ENCODE measurements at regions not wholly inside any gene's neighbourhood (a gene's known extent, or its start where the extent isn't known, plus 50 kb on each side); places are given as distances from the start of the nearest gene placed in this dataset.
A peak's percentile ranks its signal among the peaks of the same experiment; 100 is the strongest.

DNA sequence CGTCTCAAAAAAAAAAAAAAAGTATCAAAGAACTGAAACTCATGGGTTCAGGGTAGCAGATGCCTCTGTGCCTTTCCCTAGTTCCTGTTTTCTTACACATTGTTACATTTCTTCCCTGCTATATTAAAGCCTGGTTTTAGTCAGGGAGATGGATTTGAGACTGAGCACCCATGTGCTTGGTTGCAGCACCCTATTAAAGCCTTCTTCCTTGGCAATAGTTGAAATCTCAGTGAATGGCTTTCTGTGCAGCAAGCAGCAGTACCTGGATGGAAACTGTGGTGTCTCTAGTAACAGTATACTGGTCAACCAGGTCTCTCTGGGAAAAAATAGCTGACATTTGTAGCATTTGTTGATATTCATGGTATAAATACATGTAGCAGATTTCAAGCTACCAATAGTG is 331.1 kb downstream of the ANKRD30A start:
- H3K4me1 ChIP-seq (ENCODE audit: insufficient read depth, low read length), result no peaks in the 10 kb centered on the region
- peaks cover 14% of the 10 kb centered on the region for H3K9me3 ChIP-seq (ENCODE audit: low read length)
- ChIA-PET CTCF (ENCODE audit: low intra/inter-chr PET ratio, low total read pairs) (no interaction called here), POLR2A (no interaction called here)
- H3K9ac ChIP-seq (ENCODE audit: insufficient read depth, low read depth, low read length), result no peak overlapping the region
- no peak for DNase-seq (ENCODE audit: low spot score)
- no peak overlapping the region for H3K4me3 ChIP-seq (replicated peaks in 1 of 3; ENCODE audit: insufficient read depth in 1 of 3, low read depth in 2 of 3, low read length in 3 of 3)
- no peaks in the 10 kb centered on the region; a peak in 1 of 5 replicates for H3K27me3 ChIP-seq (ENCODE audit: control insufficient read depth in 1 of 2, insufficient read depth in 2 of 2, low read length in 2 of 2)
- no peaks in the 10 kb centered on the region for H3K79me2 ChIP-seq (ENCODE audit: insufficient read depth, low read length)
- BruUV-seq (replicated peaks), result no TSS peak
- H3K27ac ChIP-seq (ENCODE audit: extremely low read length, insufficient read depth, low read length), result no peak overlapping the region
- H2AFZ ChIP-seq (ENCODE audit: low read length), result no peak overlapping the region
- no peak for FAIRE-seq
- no peaks in the 10 kb centered on the region for H3K36me3 ChIP-seq (replicated peaks in 1 of 2; ENCODE audit: control insufficient read depth in 1 of 2, insufficient read depth in 2 of 2, low read length in 2 of 2)
- no peak for ATAC-seq
- 79% methylated on average over 1 of the region's 1 CpG for WGBS (ENCODE audit: low lambda C conversion rate)
- H4K20me1 ChIP-seq (ENCODE audit: insufficient read depth, low read length), result no peaks in the 10 kb centered on the region
- intact Hi-C loops (cut with micrococcal nuclease; ENCODE audit: unreplicated experiment), result no loop called here
- TF ChIP-seq ZNF124 (CRISPR knock-in tag; IDR thresholded peaks at IDR 0.05) (peak; percentile 99), ZSCAN25 (CRISPR knock-in tag; IDR thresholded peaks at IDR 0.05) (no peak)
- in situ Hi-C loops (cut with HindIII; ENCODE audit: extremely low pct_ligation_motif_present, low pct_unique_long_range_greater_than_20kb), result no loop called here
- no peak overlapping the region for H3K4me2 ChIP-seq (ENCODE audit: low read depth, low read length)

- DNase-seq (ENCODE audit: low spot score), result no peak
- Histone ChIP-seq H3K9me3 (ENCODE audit: low read length) (no peaks in the 10 kb centered on the region), H3K27ac (ENCODE audit: extremely low read length, insufficient read depth, low read length) (no peak overlapping the region), H3K27me3 (ENCODE audit: control insufficient read depth in 1 of 2, insufficient read depth in 2 of 2, low read length in 2 of 2) (no peaks in the 10 kb centered on the region), H3K36me3 (replicated peaks in 1 of 2; ENCODE audit: control insufficient read depth in 1 of 2, insufficient read depth in 2 of 2, low read length in 2 of 2) (no peaks in the 10 kb centered on the region), H4K20me1 (ENCODE audit: insufficient read depth, low read length) (no peaks in the 10 kb centered on the region), H3K9ac (ENCODE audit: insufficient read depth, low read depth, low read length) (no peak overlapping the region), H3K79me2 (ENCODE audit: insufficient read depth, low read length) (no peaks in the 10 kb centered on the region), H3K4me3 (replicated peaks in 1 of 3; ENCODE audit: insufficient read depth in 1 of 3, low read depth in 2 of 3, low read length in 3 of 3) (no peak overlapping the region), H2AFZ (ENCODE audit: low read length) (no peak overlapping the region), H3K4me1 (ENCODE audit: insufficient read depth, low read length) (no peaks in the 10 kb centered on the region), H3K4me2 (ENCODE audit: low read depth, low read length) (no peak overlapping the region)
- TF ChIP-seq, protein P1, sequence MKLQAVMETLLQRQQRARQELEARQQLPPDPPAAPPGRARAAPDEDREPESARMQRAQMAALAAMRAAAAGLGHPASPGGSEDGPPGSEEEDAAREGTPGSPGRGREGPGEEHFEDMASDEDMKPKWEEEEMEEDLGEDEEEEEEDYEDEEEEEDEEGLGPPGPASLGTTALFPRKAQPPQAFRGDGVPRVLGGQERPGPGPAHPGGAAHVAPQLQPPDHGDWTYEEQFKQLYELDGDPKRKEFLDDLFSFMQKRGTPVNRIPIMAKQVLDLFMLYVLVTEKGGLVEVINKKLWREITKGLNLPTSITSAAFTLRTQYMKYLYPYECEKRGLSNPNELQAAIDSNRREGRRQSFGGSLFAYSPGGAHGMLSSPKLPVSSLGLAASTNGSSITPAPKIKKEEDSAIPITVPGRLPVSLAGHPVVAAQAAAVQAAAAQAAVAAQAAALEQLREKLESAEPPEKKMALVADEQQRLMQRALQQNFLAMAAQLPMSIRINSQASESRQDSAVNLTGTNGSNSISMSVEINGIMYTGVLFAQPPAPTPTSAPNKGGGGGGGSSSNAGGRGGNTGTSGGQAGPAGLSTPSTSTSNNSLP (IDR thresholded peaks at IDR 0.05; ENCODE audit: low read depth, low read length), result no peak
- TF ChIP-seq GATA4 (IDR thresholded peaks at IDR 0.05; ENCODE audit: borderline replicate concordance, low read depth) (no peak), IRF1 (CRISPR knock-in tag; IDR thresholded peaks at IDR 0.05; ENCODE audit: low read depth) (no peak), SRY (CRISPR knock-in tag; IDR thresholded peaks at IDR 0.05) (no peak), ZNF546 (CRISPR knock-in tag; conservative IDR thresholded peaks at IDR 0.05) (no peak), ZSCAN30 (CRISPR knock-in tag; IDR thresholded peaks at IDR 0.05) (no peak)
- no peak for FAIRE-seq
- no peak for ATAC-seq
- no TSS peak for BruUV-seq (replicated peaks)
- intact Hi-C loops (cut with micrococcal nuclease; ENCODE audit: unreplicated experiment), result no loop called here
- in situ Hi-C loops (cut with HindIII; ENCODE audit: extremely low pct_ligation_motif_present, low pct_unique_long_range_greater_than_20kb), result no loop called here
- ChIA-PET POLR2A (no interaction called here), CTCF (ENCODE audit: low intra/inter-chr PET ratio, low total read pairs) (no interaction called here)
- 0% methylated on average over 3 of the region's 5 CpGs for WGBS (ENCODE audit: low lambda C conversion rate)
These were observed 322.8 kb downstream of the ANKRD30A start for GRCh38 chr10:37448161-37448560.

Data from HepG2 (cell line).